ENCODE measurements at regions not wholly inside any gene's neighbourhood (a gene's known extent, or its start where the extent isn't known, plus 50 kb on each side); places are given as distances from the start of the nearest gene placed in this dataset.

GRCh38 chr5:167898361-167899042 is 392.9 kb upstream of the WWC1 start:
- DNase-seq = no peak
- TF ChIP-seq CTCF (IDR thresholded peaks at IDR 0.05) = no peak
- H3K27ac ChIP-seq = no peak overlapping the region
- peaks cover 0 to 6% of the 10 kb centered on the region in 2 donors for H3K27me3 ChIP-seq
- no peaks in the 10 kb centered on the region for H3K9me3 ChIP-seq
- intact Hi-C loops (cut with DNase I; ENCODE audit: low total_unique reads) = no loop called here
- H3K4me1 ChIP-seq = no peaks in the 10 kb centered on the region
- H3K4me3 ChIP-seq = no peak overlapping the region
- no peaks in the 10 kb centered on the region for H3K36me3 ChIP-seq

GRCh38 chr5:167899490-167900070 is 391.9 kb upstream of the WWC1 start:
- no peak for DNase-seq
- no peaks in the 10 kb centered on the region for H3K4me1 ChIP-seq
- H3K9me3 ChIP-seq = no peaks in the 10 kb centered on the region
- H3K36me3 ChIP-seq = no peaks in the 10 kb centered on the region
- intact Hi-C loops (cut with DNase I; ENCODE audit: low total_unique reads) = no loop called here
- no peak overlapping the region for H3K27ac ChIP-seq
- H3K27me3 ChIP-seq = peaks cover 0 to 6% of the 10 kb centered on the region in 2 donors
- TF ChIP-seq CTCF (IDR thresholded peaks at IDR 0.05) = no peak
- H3K4me3 ChIP-seq = no peak overlapping the region

GRCh38 chr5:167900340-167900935 is 391.0 kb upstream of the WWC1 start:
- Histone ChIP-seq H3K9me3 (no peaks in the 10 kb centered on the region), H3K4me3 (no peak overlapping the region), H3K27ac (no peak overlapping the region), H3K36me3 (no peaks in the 10 kb centered on the region), H3K27me3 (peaks cover 0 to 6% of the 10 kb centered on the region in 2 donors), H3K4me1 (no peaks in the 10 kb centered on the region)
- no peak for DNase-seq
- no peak for TF ChIP-seq CTCF (IDR thresholded peaks at IDR 0.05)
- intact Hi-C loops (cut with DNase I; ENCODE audit: low total_unique reads) = no loop called here

GRCh38 chr5:167902298-167902697 is 389.1 kb upstream of the WWC1 start:
- Histone ChIP-seq H3K27ac (no peak overlapping the region), H3K27me3 (peaks cover 0 to 11% of the 10 kb centered on the region in 2 donors), H3K9me3 (no peaks in the 10 kb centered on the region), H3K4me1 (no peaks in the 10 kb centered on the region), H3K4me3 (no peak overlapping the region), H3K36me3 (no peaks in the 10 kb centered on the region)
- no peak for TF ChIP-seq CTCF (IDR thresholded peaks at IDR 0.05)
- intact Hi-C loops (cut with DNase I; ENCODE audit: low total_unique reads) = no loop called here
- no peak for DNase-seq

- intact Hi-C loops (cut with DNase I; ENCODE audit: low total_unique reads) = no loop called here
- H3K27me3 ChIP-seq = peaks cover 0 to 15% of the 10 kb centered on the region in 2 donors
- no peaks in the 10 kb centered on the region for H3K9me3 ChIP-seq
- TF ChIP-seq CTCF (IDR thresholded peaks at IDR 0.05) = no peak
- H3K36me3 ChIP-seq = no peaks in the 10 kb centered on the region
- no peaks in the 10 kb centered on the region for H3K4me1 ChIP-seq
- no peak for DNase-seq
- no peak overlapping the region for H3K4me3 ChIP-seq
- no peak overlapping the region for H3K27ac ChIP-seq
Measured at GRCh38 chr5:167903243-167903642, 388.2 kb upstream of the WWC1 start.

All from tibial artery (tissue), 4 donors.